ENCODE measurements at regions not wholly inside any gene's neighbourhood (a gene's known extent, or its start where the extent isn't known, plus 50 kb on each side); places are given as distances from the start of the nearest gene placed in this dataset.
A peak's percentile ranks its signal among the peaks of the same experiment; 100 is the strongest.

- DNase-seq (ENCODE audit: extremely low read depth, insufficient read length): peak; percentile 77
- H3K27me3 ChIP-seq (replicated peaks; ENCODE audit: control insufficient read depth, insufficient read depth, low read length): no peaks in the 10 kb centered on the region
- no peaks in the 10 kb centered on the region for H3K36me3 ChIP-seq (ENCODE audit: control insufficient read depth, insufficient read depth, low read length)
- no peak overlapping the region for H3K4me3 ChIP-seq (replicated peaks; ENCODE audit: low read depth, low read length)
- TF ChIP-seq CTCF (IDR thresholded peaks at IDR 0.05; ENCODE audit: insufficient read depth, low read length, poor library complexity, severe bottlenecking): no peak
Measured at GRCh38 chr17:27218719-27219488, 75.0 kb upstream of the WSB1 start.

DNA sequence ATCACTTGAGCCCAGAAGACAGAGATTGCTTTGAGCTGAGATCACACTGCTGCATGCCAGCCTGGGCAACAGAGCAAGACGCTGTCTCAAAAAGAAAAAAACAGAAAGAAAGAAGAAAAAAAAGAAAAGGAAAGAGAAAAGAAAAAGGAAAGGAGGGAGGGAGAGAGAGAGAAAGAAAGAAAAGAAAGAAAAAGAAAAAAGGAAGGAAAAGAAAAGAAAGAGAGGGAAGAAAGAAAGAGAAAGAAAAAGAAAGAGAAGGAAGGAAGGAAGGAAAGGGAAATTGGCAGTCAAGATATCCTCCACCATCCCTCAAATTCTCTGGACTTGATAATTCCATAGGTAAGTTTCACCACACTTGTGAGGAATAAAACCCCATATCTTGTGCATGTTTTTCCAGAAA lies 71.4 kb upstream of the WSB1 start:
- Histone ChIP-seq H3K27me3 (replicated peaks; ENCODE audit: control insufficient read depth, insufficient read depth, low read length) (no peaks in the 10 kb centered on the region), H3K4me3 (replicated peaks; ENCODE audit: low read depth, low read length) (no peak overlapping the region), H3K36me3 (ENCODE audit: control insufficient read depth, insufficient read depth, low read length) (no peaks in the 10 kb centered on the region)
- no peak for DNase-seq (ENCODE audit: extremely low read depth, insufficient read length)
- TF ChIP-seq CTCF (IDR thresholded peaks at IDR 0.05; ENCODE audit: insufficient read depth, low read length, poor library complexity, severe bottlenecking): no peak

DNA sequence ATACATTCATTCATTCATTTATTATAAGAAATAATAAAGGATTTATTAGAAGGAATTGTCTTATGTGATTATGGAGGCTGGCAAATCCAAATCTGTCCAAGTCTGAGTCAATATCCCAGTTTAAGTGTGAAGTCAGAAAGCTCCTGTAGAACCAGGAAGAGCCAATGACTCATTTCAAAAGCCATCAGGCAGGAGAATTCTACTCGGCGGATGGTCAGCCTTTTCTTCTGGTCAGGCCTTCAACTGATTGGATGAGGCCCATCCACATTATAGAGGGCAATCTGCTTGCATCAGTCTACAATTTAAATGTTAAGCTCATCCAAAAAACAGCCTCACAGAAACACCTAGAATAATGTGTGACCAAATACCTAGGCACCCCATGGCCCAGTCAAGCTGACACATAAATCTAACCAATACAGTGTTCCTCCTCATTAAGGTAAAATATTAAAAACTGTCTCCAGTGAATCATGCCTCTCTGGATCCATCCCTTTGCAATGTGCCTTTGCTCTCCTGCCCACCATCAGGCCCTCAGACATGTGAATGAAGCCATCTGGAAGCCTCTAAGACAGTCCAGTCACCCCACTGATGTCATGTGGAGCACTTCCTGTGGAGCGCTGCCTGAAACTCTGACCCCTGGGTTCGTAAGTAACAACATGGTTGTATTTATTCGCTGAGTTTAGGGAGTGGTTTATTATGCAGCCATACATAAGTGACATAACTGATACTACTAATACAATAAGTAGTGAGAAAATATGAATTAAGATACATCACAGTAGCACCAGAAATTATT lies 69.2 kb upstream of the WSB1 start:
- Histone ChIP-seq H3K4me3 (replicated peaks; ENCODE audit: low read depth, low read length) (no peak overlapping the region), H3K36me3 (ENCODE audit: control insufficient read depth, insufficient read depth, low read length) (no peaks in the 10 kb centered on the region), H3K27me3 (replicated peaks; ENCODE audit: control insufficient read depth, insufficient read depth, low read length) (no peaks in the 10 kb centered on the region)
- DNase-seq (ENCODE audit: extremely low read depth, insufficient read length): no peak
- TF ChIP-seq CTCF (IDR thresholded peaks at IDR 0.05; ENCODE audit: insufficient read depth, low read length, poor library complexity, severe bottlenecking): no peak

DNA sequence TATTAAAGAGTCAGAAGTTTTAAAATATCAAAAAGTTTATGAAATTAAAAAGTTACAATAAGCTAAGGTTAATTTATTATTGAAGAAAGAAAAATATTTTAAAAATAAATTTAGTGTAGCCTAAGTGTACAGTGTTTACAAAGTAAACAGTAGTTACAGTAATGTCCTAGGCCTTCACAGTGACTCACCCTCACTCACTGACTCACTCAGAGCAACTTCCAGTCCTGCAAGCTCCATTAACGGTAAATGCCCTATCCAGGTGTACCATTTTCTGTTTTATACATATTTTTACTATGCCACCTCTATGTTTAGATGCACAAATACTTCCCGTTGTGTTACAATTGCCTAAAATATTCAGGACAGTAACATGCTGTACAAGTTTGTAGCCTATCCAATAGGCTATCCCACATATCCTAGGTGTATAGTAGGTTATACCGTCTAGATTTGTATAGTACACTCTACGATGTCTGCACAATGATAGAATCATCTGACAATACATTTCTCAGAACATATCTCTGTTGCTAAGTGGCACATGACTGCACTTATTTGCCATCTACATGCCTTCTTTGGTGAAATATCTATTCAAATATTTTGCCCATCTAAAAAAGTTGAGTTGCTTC lies 67.2 kb upstream of the WSB1 start:
- no peak for TF ChIP-seq CTCF (IDR thresholded peaks at IDR 0.05; ENCODE audit: insufficient read depth, low read length, poor library complexity, severe bottlenecking)
- Histone ChIP-seq H3K36me3 (ENCODE audit: control insufficient read depth, insufficient read depth, low read length) (no peaks in the 10 kb centered on the region), H3K27me3 (replicated peaks; ENCODE audit: control insufficient read depth, insufficient read depth, low read length) (no peaks in the 10 kb centered on the region), H3K4me3 (replicated peaks; ENCODE audit: low read depth, low read length) (no peak overlapping the region)
- no peak for DNase-seq (ENCODE audit: extremely low read depth, insufficient read length)

- DNase-seq (ENCODE audit: extremely low read depth, insufficient read length): no peak
- no peak for TF ChIP-seq CTCF (IDR thresholded peaks at IDR 0.05; ENCODE audit: insufficient read depth, low read length, poor library complexity, severe bottlenecking)
- no peak overlapping the region for H3K4me3 ChIP-seq (replicated peaks; ENCODE audit: low read depth, low read length)
- H3K36me3 ChIP-seq (ENCODE audit: control insufficient read depth, insufficient read depth, low read length): no peaks in the 10 kb centered on the region
- H3K27me3 ChIP-seq (replicated peaks; ENCODE audit: control insufficient read depth, insufficient read depth, low read length): no peaks in the 10 kb centered on the region
Measured at GRCh38 chr17:27230996-27231395, 62.9 kb upstream of the WSB1 start.

Data from GM06990 (cell line).